Activated CD8-positive, alpha-beta memory T cell treated with anti-CD3 and anti-CD28 coated beads, Interleukin-2, amount 50 U/mL, for 1 hour (primary cell): ENCODE measurements at regions not wholly inside any gene's neighbourhood (a gene's known extent, or its start where the extent isn't known, plus 50 kb on each side); places are given as distances from the start of the nearest gene placed in this dataset.

ENCODE experiments used
- DNase-seq: peaks from one replicate; pipeline ENCODE4 v3.0.0-alpha.2; 2020; ENCODE audit errors: extremely low read depth

DNA sequence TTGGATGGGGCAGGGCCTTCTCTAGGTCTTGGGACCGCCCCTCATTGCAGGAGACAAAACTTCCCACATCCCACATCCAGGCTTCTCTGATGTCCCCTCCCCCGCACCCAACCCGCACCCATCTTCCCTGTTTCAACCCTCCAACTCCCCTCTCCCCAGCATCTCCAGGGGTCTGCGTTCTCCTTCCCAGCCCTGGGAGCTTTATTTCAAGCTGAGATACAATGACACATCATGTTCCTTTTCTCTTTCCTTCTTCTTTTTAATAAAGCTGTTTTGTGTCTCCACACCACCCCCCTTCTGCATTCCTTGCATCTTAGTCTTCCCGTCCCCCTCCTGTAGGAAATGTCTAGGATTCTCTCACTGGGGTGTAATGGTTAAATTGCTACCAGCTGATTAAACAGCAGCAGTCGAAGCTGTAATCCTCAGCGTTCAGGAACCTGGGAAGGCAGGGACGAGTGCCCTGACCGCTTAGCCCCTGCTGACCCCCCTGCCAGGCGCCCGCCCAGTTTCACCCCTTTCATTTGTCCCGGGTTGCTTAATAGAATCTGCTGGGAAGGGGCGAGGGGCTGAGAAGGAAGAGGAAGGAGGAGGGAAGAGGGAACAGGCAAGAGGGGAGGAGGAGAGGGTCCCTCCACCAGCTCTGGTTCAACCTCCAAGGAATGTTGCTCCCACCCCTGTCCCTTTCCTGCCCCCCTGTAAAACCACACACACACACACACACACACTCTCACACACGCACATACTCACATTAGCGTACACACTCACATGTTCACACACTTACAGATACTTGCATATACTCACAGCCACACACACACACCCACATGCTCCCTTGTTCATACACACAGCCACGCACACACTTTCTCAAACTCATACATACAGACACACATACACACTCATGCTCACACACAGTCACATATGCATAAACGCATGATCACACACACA lies 104.5 kb upstream of the MED13L start:
- DNase-seq = no peak

- no peak for DNase-seq
Observed at GRCh38 chr12:116382686-116383530, 105.4 kb upstream of the MED13L start.

GRCh38 chr12:116384175-116384574 lies 106.7 kb upstream of the MED13L start:
- no peak for DNase-seq

DNA sequence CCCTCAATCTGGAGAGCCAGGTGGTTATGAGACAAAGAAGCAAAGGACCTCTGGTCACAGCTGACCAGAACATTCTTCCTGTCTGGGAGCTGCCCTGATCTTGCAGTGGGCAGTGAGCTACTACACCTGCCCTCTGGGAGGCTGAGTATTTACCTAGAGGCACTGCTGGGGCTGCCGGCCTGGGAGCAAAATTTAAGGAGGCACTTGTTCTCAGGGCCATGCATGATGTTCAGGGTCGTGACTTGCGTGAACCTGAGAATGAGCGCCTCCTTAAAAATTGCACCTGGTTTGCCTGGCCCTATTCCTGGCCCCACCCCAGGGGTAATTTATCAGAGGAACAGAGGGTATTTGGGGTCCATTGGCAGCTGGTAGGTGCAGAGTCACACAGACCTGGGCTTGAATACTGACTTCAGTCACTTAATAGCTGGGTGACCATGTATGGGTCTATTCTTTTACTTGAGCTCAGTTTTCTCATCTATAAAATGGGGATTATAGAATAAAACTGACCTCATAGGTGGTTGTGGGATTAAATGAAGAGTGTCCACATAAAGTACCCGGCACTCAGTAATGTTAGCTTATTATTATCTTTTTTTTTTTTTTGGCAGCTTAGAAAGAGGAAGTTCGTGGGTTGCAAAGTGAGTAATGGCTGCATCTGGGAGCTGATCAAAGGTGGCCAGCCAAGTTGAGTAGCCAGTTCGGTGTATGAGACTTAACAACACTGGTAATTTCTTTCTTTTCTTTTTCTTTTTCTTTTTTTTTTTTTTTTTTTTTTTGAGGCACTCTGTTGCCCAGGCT lies 107.4 kb upstream of the MED13L start:
- DNase-seq = no peak

DNA sequence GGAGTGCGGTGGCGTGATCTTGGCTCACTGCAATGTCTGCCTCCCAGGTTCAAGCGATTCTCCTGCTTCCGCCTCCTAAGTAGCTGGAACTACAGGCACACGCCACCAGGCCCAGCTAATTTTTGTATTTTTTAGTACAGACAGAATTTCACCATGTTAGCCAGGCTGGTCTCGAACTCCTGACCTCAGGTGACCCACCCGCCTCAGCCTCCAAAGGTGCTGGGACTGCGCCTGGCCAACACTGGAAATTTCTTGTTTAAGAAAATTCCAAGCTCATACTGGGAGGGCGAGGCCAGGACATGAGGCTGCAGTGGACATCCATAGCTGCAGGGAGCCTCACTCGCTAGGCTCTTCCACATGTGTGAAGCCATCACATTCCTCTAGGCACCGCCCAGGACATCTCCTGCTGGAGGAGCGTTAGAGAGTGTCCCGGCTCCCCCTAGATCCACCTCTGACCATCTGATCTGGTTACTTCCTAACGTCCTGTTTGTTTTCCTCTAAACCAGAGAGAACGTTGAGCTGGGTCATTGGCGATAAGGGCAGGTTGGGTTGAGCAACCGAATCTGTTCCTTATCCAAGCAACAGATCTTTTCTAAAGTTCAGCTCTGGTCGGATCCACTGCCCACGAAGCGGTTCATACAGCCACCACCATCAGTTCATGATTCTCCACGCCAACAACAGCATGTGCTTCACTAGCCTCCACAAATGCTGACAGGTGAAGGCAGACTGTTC lies 108.2 kb upstream of the MED13L start:
- DNase-seq = no peak

DNA sequence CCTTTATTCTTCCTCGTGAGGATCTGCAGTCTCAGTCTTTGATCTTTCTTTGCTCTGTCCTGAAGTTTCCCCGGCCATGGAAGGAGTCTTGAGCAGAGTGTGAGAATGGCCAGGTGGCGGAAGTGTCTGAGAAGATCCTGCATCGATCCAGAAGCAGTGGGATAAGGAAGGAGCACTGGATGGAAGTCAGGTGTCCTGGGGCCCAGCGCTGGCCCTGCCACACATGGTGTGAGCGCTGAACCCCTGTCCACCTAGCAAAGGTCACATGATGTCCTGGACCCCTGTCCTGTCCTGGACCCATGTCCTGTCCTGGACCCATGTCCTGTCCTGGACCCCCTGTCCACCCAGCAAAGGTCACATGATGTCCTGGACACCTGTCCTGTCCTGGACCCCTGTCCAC lies 111.8 kb upstream of the MED13L start:
- no peak for DNase-seq

GRCh38 chr12:116389990-116390389 lies 112.5 kb upstream of the MED13L start:
- no peak for DNase-seq

- DNase-seq = no peak
Observed at GRCh38 chr12:116390401-116391335, 113.2 kb upstream of the MED13L start.

- DNase-seq = no peak
Observed at GRCh38 chr12:116391501-116391900, 114.0 kb upstream of the MED13L start.

DNA sequence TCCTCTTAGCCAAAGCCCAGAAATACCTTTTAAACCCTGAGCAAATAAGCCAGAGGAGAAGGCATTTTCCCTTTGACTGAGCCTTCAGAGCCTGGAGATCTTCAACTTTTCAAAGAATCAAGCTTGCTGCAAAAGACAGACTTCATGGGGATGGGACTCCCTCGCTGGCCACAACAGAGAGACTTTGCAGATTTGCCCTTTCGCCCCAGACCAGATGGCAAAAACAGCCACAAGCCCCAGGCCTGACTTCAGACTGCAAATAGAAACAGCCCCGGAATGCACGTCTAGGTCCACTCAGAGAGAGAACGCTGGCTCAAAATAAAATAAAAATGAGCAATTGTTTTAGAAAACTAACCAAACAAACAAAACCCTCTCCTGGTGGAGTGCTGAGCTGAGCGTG lies 114.6 kb upstream of the MED13L start:
- no peak for DNase-seq

- no peak for DNase-seq
Observed at GRCh38 chr12:116393255-116393654, 115.8 kb upstream of the MED13L start.

GRCh38 chr12:116393859-116394650 lies 116.6 kb upstream of the MED13L start:
- no peak for DNase-seq

GRCh38 chr12:116395396-116395795 lies 117.9 kb upstream of the MED13L start:
- DNase-seq = no peak

GRCh38 chr12:116397148-116397547 lies 119.7 kb upstream of the MED13L start:
- DNase-seq = no peak

DNA sequence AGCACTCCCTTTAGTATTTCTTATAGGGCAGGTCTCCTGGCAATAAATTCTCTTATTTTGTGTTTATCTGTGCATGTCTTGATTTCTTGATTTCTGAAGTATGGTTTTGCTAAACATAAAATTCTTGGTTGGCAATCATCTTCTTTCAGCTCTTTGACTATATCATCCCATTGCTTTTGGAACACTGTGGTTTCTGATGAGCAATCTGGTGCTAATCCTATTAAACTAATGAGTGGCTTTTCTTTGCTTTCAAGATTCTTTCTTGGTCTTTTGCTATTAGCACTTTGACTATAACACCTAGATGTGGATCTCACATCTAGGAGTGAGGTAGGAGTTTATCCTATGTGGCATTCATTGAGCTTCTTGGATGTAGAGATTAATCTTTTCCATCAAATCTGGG lies 120.7 kb upstream of the MED13L start:
- no peak for DNase-seq

DNA sequence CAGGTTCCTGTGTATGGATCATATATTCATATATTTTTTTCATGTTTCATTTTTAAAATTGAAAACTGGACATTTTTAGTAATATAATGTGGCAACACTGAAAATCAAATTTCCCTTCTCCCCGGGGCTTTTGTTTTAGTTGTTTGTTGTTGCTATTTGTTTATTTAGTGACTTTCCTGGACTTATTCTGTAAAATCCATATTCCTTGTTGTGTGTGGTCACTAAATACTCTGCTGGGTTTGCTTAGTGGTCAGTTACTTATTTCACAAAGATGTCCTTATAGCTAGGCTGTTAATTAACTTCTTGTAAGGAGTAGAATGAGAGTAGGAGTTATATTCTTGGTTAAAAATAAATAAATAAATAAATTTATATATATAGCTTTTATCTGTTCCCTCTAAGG lies 121.6 kb upstream of the MED13L start:
- DNase-seq = no peak

DNA sequence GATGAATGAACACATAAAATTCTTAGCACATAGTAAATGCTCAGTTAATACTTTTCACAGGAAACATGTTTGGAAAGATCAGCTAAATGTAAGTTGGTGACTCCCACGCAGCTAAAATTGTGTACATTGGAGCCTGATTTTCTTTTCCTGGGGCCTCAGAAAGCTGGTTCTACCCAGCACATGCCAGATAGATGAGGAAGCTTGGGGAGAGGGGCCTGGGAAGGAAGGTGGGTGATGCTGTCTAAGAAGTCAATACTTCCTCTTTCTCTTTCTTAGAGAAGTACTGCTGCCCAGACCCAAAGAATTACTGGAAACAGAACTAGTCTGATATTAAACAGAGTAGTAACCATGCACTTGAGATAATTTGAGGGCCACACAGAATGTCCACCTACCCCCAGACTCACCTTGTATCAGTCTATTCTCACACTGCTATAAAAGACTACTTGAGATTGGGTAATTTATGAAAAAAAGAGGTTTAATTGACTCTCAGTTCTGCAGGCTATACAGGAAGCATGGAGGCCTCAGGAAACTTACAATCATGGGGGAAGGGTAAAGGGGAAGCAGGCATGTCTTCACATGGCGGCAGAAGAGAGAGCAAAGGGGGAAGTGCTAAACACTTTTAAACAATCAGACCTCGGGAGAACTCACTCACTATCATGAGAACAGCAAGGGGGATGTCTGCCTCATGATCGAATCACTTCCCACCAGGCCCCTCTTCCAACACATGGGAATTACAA lies 123.3 kb upstream of the MED13L start:
- DNase-seq = no peak

- DNase-seq = no peak
Observed at GRCh38 chr12:116401565-116401964, 124.1 kb upstream of the MED13L start.
